ENCODE measurements at regions not wholly inside any gene's neighbourhood (a gene's known extent, or its start where the extent isn't known, plus 50 kb on each side); places are given as distances from the start of the nearest gene placed in this dataset.

DNA sequence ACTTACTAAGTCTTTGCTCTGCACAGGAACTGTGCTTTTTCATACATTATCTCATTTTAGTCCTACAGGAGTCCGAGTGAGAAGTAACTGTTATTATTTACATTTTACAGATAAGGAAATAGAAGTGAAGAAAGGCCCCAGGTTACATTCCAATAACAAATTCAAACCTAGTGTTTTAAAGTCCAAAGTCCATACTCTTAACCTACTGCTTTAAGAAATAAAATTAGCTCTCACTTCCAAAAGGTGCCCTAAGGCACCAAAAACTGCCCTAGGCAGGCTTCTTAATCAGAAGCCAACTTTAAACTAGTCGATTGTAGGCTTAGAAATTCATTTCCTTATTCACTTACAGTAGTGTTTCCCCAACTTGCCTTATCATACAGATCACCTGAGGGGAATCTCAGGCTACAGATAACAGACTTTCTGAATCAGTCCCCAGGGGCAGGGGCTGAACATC is 555.9 kb downstream of the DIAPH3 start (continued):
- TF ChIP-seq HIVEP1 (CRISPR knock-in tag; IDR thresholded peaks at IDR 0.05): no peak

DNA sequence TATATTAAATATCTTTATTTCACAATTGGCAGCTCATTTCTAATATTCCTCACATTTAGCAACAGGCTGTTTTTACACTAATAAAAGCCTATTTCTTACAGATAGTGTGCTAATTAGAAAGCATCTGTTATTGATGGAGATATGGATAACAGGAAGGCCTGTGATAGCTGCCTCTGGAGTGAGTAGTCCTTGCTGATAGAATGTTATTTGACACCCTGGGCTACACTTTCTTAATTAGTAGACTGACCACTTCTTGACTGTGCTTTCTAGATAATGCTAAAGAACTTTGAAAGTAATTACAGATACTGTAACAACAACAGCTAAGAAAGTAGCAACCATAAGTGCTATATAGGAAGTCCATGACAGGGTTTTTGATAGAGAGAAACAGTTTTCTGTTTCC is 554.3 kb downstream of the DIAPH3 start:
- intact Hi-C loops (cut with micrococcal nuclease; ENCODE audit: unreplicated experiment): no loop called here
- H4K20me1 ChIP-seq (ENCODE audit: insufficient read depth, low read length): no peaks in the 10 kb centered on the region; the same call in 1 of the 2 replicates

More for the DNA sequence above, 554.3 kb downstream of the DIAPH3 start:
- Histone ChIP-seq H3K9me3 (ENCODE audit: low read length) (no peaks in the 10 kb centered on the region), H3K79me2 (ENCODE audit: insufficient read depth, low read length) (no peaks in the 10 kb centered on the region), H3K27ac (ENCODE audit: extremely low read length, insufficient read depth, low read length) (no peak overlapping the region), H3K27me3 (ENCODE audit: control insufficient read depth in 1 of 2, insufficient read depth in 2 of 2, low read length in 2 of 2) (no peaks in the 10 kb centered on the region), H3K4me2 (ENCODE audit: low read depth, low read length) (no peak overlapping the region), H3K9ac (ENCODE audit: insufficient read depth, low read depth, low read length) (no peak overlapping the region), H3K4me3 (replicated peaks in 1 of 3; ENCODE audit: insufficient read depth in 1 of 3, low read depth in 2 of 3, low read length in 3 of 3) (no peak overlapping the region), H3K36me3 (replicated peaks in 1 of 2; ENCODE audit: control insufficient read depth in 1 of 2, insufficient read depth in 2 of 2, low read length in 2 of 2) (no peaks in the 10 kb centered on the region), H3K4me1 (ENCODE audit: insufficient read depth, low read length) (no peaks in the 10 kb centered on the region), H2AFZ (ENCODE audit: low read length) (no peak overlapping the region)
- CTCF ChIA-PET (ENCODE audit: low intra/inter-chr PET ratio, low total read pairs): no interaction called here
- FAIRE-seq (no peak), DNase-seq (ENCODE audit: low spot score) (no peak), ATAC-seq (no peak)
- BruUV-seq (replicated peaks): no TSS peak
- POLR2A ChIA-PET: no interaction called here
- TF ChIP-seq GPN1 (CRISPR knock-in tag; IDR thresholded peaks at IDR 0.05; ENCODE audit: borderline replicate concordance) (no peak), ZNF224 (CRISPR knock-in tag; IDR thresholded peaks at IDR 0.05) (no peak), ZSCAN22 (CRISPR knock-in tag; IDR thresholded peaks at IDR 0.05) (no peak), NR2F2 (IDR thresholded peaks at IDR 0.05; ENCODE audit: borderline replicate concordance, low read depth) (no peak), RAD51 (IDR thresholded peaks at IDR 0.05; ENCODE audit: borderline replicate concordance) (no peak), ZNF569 (CRISPR knock-in tag; IDR thresholded peaks at IDR 0.05; ENCODE audit: borderline replicate concordance) (no peak), ARID4A (CRISPR knock-in tag; IDR thresholded peaks at IDR 0.05; ENCODE audit: borderline replicate concordance) (no peak), ZBTB7B (CRISPR knock-in tag; IDR thresholded peaks at IDR 0.05) (no peak)
- TF ChIP-seq, protein P1, sequence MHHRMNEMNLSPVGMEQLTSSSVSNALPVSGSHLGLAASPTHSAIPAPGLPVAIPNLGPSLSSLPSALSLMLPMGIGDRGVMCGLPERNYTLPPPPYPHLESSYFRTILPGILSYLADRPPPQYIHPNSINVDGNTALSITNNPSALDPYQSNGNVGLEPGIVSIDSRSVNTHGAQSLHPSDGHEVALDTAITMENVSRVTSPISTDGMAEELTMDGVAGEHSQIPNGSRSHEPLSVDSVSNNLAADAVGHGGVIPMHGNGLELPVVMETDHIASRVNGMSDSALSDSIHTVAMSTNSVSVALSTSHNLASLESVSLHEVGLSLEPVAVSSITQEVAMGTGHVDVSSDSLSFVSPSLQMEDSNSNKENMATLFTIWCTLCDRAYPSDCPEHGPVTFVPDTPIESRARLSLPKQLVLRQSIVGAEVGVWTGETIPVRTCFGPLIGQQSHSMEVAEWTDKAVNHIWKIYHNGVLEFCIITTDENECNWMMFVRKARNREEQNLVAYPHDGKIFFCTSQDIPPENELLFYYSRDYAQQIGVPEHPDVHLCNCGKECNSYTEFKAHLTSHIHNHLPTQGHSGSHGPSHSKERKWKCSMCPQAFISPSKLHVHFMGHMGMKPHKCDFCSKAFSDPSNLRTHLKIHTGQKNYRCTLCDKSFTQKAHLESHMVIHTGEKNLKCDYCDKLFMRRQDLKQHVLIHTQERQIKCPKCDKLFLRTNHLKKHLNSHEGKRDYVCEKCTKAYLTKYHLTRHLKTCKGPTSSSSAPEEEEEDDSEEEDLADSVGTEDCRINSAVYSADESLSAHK (CRISPR knock-in tag; IDR thresholded peaks at IDR 0.05; ENCODE audit: borderline replicate concordance): no peak
- TF ChIP-seq, protein P2, sequence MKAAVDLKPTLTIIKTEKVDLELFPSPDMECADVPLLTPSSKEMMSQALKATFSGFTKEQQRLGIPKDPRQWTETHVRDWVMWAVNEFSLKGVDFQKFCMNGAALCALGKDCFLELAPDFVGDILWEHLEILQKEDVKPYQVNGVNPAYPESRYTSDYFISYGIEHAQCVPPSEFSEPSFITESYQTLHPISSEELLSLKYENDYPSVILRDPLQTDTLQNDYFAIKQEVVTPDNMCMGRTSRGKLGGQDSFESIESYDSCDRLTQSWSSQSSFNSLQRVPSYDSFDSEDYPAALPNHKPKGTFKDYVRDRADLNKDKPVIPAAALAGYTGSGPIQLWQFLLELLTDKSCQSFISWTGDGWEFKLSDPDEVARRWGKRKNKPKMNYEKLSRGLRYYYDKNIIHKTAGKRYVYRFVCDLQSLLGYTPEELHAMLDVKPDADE (CRISPR knock-in tag; IDR thresholded peaks at IDR 0.05): no peak
- TF ChIP-seq, protein P3, sequence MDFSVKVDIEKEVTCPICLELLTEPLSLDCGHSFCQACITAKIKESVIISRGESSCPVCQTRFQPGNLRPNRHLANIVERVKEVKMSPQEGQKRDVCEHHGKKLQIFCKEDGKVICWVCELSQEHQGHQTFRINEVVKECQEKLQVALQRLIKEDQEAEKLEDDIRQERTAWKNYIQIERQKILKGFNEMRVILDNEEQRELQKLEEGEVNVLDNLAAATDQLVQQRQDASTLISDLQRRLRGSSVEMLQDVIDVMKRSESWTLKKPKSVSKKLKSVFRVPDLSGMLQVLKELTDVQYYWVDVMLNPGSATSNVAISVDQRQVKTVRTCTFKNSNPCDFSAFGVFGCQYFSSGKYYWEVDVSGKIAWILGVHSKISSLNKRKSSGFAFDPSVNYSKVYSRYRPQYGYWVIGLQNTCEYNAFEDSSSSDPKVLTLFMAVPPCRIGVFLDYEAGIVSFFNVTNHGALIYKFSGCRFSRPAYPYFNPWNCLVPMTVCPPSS (IDR thresholded peaks at IDR 0.05): no peak
- TF ChIP-seq, protein P4, sequence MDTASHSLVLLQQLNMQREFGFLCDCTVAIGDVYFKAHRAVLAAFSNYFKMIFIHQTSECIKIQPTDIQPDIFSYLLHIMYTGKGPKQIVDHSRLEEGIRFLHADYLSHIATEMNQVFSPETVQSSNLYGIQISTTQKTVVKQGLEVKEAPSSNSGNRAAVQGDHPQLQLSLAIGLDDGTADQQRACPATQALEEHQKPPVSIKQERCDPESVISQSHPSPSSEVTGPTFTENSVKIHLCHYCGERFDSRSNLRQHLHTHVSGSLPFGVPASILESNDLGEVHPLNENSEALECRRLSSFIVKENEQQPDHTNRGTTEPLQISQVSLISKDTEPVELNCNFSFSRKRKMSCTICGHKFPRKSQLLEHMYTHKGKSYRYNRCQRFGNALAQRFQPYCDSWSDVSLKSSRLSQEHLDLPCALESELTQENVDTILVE (CRISPR knock-in tag; IDR thresholded peaks at IDR 0.05): no peak
- in situ Hi-C loops (cut with HindIII; ENCODE audit: extremely low pct_ligation_motif_present, low pct_unique_long_range_greater_than_20kb): no loop called here

All from HepG2 (cell line).